ENCODE measurements at regions not wholly inside any gene's neighbourhood (a gene's known extent, or its start where the extent isn't known, plus 50 kb on each side); places are given as distances from the start of the nearest gene placed in this dataset.

DNA sequence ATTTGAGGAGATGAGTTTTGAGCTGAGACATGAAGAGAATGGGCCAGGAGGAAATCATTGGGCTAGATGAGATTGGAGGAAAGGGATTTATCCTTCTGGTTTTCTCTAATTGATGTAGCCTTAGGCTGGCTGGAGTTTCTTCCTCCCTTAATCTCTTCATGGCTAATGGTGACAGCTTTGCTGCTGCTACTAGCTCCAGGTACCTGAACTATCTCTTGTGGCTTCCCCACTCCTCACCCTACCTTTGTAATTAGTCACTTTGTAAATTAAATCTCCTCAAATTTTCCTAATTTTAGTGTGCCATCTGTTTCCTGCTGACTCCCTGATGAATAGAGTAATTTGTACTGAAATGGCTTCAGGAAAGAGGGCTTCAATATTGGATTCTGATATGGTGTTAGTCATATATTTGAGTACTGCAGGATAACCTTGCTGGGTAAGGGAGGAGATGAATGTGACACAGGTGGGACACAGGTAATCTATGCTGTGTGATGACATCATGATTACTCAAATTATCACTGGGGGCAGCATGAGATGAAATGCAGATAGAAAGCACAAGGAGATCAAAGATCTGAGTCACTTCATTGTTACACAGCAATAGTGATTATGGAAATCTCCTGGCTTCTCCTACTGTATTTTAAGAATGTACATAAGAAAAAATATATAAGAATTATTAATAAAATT, 1134.1 kb upstream of the DDX18 start:
- TF ChIP-seq MYC (IDR thresholded peaks at IDR 0.05; ENCODE audit: low read depth, low read length) (no peak), POLR2AphosphoS5 (IDR thresholded peaks at IDR 0.05; ENCODE audit: insufficient read depth, low read depth, low read length) (no peak), EZH2 (IDR thresholded peaks at IDR 0.05; ENCODE audit: borderline replicate concordance, low read depth, low read length, severe bottlenecking) (no peak), FOS (IDR thresholded peaks at IDR 0.05; ENCODE audit: borderline replicate concordance, insufficient read depth, low read length) (no peak), JUN (IDR thresholded peaks at IDR 0.05; ENCODE audit: borderline replicate concordance, insufficient read depth, insufficient read length, low read depth) (no peak), POLR2A (IDR thresholded peaks at IDR 0.05; ENCODE audit: low read depth, low read length) (no peak)
- TF ChIP-seq, protein P1, sequence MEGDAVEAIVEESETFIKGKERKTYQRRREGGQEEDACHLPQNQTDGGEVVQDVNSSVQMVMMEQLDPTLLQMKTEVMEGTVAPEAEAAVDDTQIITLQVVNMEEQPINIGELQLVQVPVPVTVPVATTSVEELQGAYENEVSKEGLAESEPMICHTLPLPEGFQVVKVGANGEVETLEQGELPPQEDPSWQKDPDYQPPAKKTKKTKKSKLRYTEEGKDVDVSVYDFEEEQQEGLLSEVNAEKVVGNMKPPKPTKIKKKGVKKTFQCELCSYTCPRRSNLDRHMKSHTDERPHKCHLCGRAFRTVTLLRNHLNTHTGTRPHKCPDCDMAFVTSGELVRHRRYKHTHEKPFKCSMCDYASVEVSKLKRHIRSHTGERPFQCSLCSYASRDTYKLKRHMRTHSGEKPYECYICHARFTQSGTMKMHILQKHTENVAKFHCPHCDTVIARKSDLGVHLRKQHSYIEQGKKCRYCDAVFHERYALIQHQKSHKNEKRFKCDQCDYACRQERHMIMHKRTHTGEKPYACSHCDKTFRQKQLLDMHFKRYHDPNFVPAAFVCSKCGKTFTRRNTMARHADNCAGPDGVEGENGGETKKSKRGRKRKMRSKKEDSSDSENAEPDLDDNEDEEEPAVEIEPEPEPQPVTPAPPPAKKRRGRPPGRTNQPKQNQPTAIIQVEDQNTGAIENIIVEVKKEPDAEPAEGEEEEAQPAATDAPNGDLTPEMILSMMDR (IDR thresholded peaks at IDR 0.05; ENCODE audit: extremely low read depth in 1 of 2, insufficient read depth in 1 of 2, low read depth in 1 of 2, low read length in 2 of 2) = no peak
- TF ChIP-seq, protein P2, sequence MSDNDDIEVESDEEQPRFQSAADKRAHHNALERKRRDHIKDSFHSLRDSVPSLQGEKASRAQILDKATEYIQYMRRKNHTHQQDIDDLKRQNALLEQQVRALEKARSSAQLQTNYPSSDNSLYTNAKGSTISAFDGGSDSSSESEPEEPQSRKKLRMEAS (IDR thresholded peaks at IDR 0.05; ENCODE audit: insufficient read depth, insufficient read length) = no peak
